Suprapubic skin (tissue), 3 donors: ENCODE measurements at regions not wholly inside any gene's neighbourhood (a gene's known extent, or its start where the extent isn't known, plus 50 kb on each side); places are given as distances from the start of the nearest gene placed in this dataset.

ENCODE experiments used
- POLR2A ChIP-seq, 2 donors: fragments of 450-650 bp; IDR thresholded peaks; one replicate each; pipeline ENCODE4 v1.6.1; 2017; ENCODE audit warnings: antibody characterized with exemption in 2 of 2, mild to moderate bottlenecking in 2 of 2, moderate library complexity in 2 of 2
- TF ChIP-seq, protein P1 (sequence below), 2 donors: fragments of 200-600 bp in 1 of 2; fragments of 450-650 bp in 1 of 2; sonication (generic) in 1 of 2; IDR thresholded peaks; one replicate each; pipeline ENCODE4 v1.5.1; 2016 to 2019; ENCODE audit warnings: antibody characterized with exemption in 2 of 2, mild to moderate bottlenecking in 1 of 2, moderate library complexity in 1 of 2

DNA sequence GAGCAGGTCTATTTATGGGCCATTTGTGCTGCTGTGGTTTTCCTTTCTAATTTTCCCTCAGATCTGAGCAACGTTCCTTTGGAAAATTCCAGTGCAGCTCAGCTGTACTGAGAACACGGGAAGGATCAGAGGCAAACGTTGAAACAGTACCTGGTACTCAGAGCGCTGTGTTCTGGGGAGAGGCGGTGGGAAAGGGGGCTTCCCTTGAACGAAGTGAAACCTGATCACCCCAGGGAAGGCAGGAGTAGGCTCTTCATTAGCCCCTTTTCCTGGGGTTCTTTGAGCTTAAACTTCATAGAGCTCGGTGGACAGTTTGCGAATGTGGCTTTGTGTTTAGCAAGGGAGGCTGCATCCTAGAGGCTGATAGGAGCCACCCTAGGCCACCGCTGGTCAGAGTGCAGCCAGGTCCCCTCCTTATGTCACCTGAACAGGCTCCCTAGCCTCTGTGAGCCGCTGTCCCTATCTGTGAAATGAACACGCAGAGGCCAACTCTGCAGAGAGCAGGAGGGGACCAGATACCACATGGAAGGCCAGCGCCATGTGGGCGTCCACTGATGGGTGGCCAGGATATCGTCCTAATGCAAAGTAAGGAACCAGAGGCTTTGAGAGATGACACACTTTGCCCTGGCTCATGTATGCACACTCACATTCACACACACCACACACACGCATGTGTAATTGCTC is 1464.8 kb downstream of the BRD1 start:
- TF ChIP-seq, protein P1, sequence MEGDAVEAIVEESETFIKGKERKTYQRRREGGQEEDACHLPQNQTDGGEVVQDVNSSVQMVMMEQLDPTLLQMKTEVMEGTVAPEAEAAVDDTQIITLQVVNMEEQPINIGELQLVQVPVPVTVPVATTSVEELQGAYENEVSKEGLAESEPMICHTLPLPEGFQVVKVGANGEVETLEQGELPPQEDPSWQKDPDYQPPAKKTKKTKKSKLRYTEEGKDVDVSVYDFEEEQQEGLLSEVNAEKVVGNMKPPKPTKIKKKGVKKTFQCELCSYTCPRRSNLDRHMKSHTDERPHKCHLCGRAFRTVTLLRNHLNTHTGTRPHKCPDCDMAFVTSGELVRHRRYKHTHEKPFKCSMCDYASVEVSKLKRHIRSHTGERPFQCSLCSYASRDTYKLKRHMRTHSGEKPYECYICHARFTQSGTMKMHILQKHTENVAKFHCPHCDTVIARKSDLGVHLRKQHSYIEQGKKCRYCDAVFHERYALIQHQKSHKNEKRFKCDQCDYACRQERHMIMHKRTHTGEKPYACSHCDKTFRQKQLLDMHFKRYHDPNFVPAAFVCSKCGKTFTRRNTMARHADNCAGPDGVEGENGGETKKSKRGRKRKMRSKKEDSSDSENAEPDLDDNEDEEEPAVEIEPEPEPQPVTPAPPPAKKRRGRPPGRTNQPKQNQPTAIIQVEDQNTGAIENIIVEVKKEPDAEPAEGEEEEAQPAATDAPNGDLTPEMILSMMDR (IDR thresholded peaks at IDR 0.05) = no peak
- no peak for TF ChIP-seq POLR2A (IDR thresholded peaks at IDR 0.05)
